Common myeloid progenitor, CD34-positive (primary cell): ENCODE measurements at regions not wholly inside any gene's neighbourhood (a gene's known extent, or its start where the extent isn't known, plus 50 kb on each side); places are given as distances from the start of the nearest gene placed in this dataset.
A peak's percentile ranks its signal among the peaks of the same experiment; 100 is the strongest.
"Not testable (repeated sequence)": the region's sequence is repeated elsewhere in the genome, so short reads cannot be mapped to it uniquely, and the experiment has no call there.

ENCODE experiments used
- CTCF ChIA-PET: fragments of 350-600 bp; sonication (Branson Sonifier 250); formaldehyde crosslinking; loops from one replicate; lab custom pipeline; 2021; ENCODE audit warnings: antibody characterized with exemption; lab: Charles Lee
- POLR2A ChIA-PET: fragments of 350-600 bp; sonication (Branson Sonifier 250); formaldehyde crosslinking; loops from one replicate; lab custom pipeline; 2021; ENCODE audit warnings: antibody characterized with exemption; lab: Charles Lee
- DNase-seq, 3 donors: peaks; one replicate each; pipeline versions ENCODE4 v3.0.0 to v3.0.0-alpha.2; 2013
- H3K27ac ChIP-seq, 2 experiments: 1 replicate in 1 of 2; 2 replicates in 1 of 2; pipeline ENCODE4 v1.7.0; 2013; ENCODE audit warnings: inconsistent platforms in 2 of 2, low read length in 2 of 2, mild to moderate bottlenecking in 2 of 2, low read depth in 1 of 2, moderate library complexity in 1 of 2; ENCODE audit not compliant: severe bottlenecking in 2 of 2, insufficient read depth in 1 of 2, poor library complexity in 1 of 2
- H3K27me3 ChIP-seq, 5 experiments: replicated peaks in 2 of 5; 1 replicate in 3 of 5; 2 replicates in 2 of 5; pipeline versions ENCODE4 v1.6.1 to v1.7.0; 2013; ENCODE audit warnings: low read length in 4 of 5, mild to moderate bottlenecking in 2 of 5, moderate library complexity in 2 of 5, inconsistent platforms in 1 of 5; ENCODE audit not compliant: insufficient read depth in 5 of 5, control insufficient read depth in 4 of 5
- H3K36me3 ChIP-seq, 4 experiments: 1 replicate in 2 of 4; 2 replicates in 2 of 4; pipeline versions ENCODE4 v1.6.1 to v1.7.0; 2013; ENCODE audit warnings: low read length in 3 of 4, control low read depth in 1 of 4, mild to moderate bottlenecking in 1 of 4; ENCODE audit not compliant: control insufficient read depth in 4 of 4, insufficient read depth in 4 of 4
- H3K4me1 ChIP-seq, 4 experiments: 1 replicate in 3 of 4; 2 replicates in 1 of 4; pipeline versions ENCODE4 v1.6.1 to v1.7.1; 2013; ENCODE audit warnings: low read length in 3 of 4, mild to moderate bottlenecking in 3 of 4, control low read depth in 1 of 4, inconsistent platforms in 1 of 4, moderate library complexity in 1 of 4; ENCODE audit not compliant: control insufficient read depth in 4 of 4, insufficient read depth in 4 of 4; ENCODE audit errors: control extremely low read depth in 1 of 4
- H3K4me3 ChIP-seq, 7 experiments: 1 replicate in 4 of 7; 2 replicates in 3 of 7; pipeline versions ENCODE4 v1.5.1 to v1.7.0; 2013; ENCODE audit warnings: mild to moderate bottlenecking in 7 of 7, low read length in 6 of 7, moderate library complexity in 6 of 7, inconsistent platforms in 2 of 7, low read depth in 2 of 7, control low read depth in 1 of 7; ENCODE audit not compliant: insufficient read depth in 4 of 7, control insufficient read depth in 1 of 7; ENCODE audit errors: extremely low read depth in 1 of 7
- H3K9me3 ChIP-seq, 5 experiments: 1 replicate in 4 of 5; 2 replicates in 1 of 5; pipeline versions ENCODE4 v1.6.1 to v1.7.1; 2013; ENCODE audit warnings: low read length in 4 of 5, mild to moderate bottlenecking in 2 of 5, inconsistent platforms in 1 of 5, low read depth in 1 of 5, moderate library complexity in 1 of 5; ENCODE audit not compliant: control insufficient read depth in 4 of 5, insufficient read depth in 2 of 5; ENCODE audit errors: control extremely low read depth in 1 of 5
- WGBS: methylation state at CpG from one replicate; pipeline ENCODE4 v1.1.5; 2013; ENCODE audit not compliant: insufficient coverage; 5-methylcytosine and 5-hydroxymethylcytosine counted together

DNA sequence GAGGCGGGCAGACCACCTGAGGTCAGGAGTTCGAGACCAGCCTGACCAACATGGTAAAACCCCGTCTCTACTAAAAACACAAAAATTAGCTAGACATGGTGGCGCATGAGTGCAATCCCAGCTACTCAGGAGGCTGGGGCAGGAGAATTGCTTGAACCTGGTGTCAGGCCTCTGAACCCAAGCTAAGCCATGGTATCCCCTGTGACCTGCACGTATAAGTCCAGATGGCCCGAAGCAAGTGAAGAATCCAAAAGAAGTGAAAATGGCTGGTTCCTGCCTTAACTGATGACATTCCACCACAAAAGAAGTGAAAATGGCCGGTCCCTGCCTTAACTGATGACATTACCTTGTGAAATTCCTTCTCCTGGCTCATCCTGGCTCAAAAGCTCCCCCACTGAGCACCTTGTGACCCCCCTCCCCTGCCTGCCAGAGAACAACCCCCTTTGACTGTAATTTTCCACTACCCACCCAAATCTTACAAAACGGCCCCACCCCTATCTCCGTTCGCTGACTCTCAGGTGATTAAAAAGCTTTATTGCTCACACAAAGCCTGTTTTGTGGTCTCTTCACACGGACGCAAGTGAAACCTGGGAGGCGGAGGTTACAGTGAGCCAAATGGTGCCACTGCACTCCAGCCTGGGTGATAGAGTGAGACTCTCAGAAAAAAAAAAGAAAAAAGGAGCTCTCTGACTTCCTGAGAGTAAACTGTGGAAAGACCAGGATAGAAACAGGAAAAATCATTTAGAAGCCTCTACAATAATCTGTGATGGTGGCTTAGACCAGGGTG, 84.1 kb downstream of the PHAX start:
- POLR2A ChIA-PET, DNase-seq: not testable (repeated sequence)
- 96% methylated on average over 12 of the region's 13 CpGs for WGBS

DNA sequence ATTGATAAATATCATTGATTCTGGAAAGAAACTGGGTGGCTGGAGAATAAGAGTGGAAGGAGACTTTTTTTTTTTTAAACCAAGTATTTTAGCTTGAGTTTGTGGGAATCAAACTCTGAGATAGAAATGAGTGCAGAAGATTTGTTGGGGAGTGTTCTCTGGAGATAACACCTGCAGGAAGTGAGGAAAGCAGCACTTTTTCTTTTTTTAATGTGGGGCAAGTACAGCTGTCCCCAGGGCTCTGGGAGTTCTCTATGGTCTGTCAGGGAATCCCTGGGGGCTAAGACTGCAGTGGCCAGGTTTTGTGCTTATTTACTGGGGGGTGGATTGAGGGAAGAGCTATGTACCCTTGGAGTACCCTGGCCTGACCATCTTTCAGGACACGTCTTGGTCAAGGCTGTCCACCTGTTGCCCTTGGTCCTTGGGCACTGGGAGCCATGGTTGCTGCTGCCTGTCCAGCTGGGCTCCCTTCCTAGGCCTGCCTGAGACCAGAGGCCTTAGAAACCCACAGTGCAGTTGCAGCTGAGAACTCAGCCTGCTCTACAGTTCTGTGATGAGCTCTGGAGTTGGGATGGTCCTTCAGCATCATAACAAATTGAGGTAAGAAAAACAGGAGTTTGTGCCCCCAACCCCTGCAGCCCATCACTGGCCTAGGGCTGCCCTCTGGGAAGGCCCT, 85.8 kb downstream of the PHAX start:
- ChIA-PET CTCF (interaction anchor here (0.9 to 18.5 kb wide), 5 partner anchors 8 to 91 kb away, joined by 3 to 271 read pairs (median 4); partner anchors contain the start of gene LMNB1), POLR2A (interaction anchor here (0.6 kb wide), 1 partner anchor 90 kb away, joined by 3 read pairs; the partner anchor contains the start of gene LMNB1)
- H3K36me3 ChIP-seq, result no peaks in the 10 kb centered on the region
- DNase-seq, result peak; percentile 22 to 52 (median 33)
- H3K27ac ChIP-seq, result no peak overlapping the region
- H3K27me3 ChIP-seq, result no peaks in the 10 kb centered on the region
- peaks cover 2 to 12% (median 7%) of the 10 kb centered on the region in 4 experiments for H3K4me1 ChIP-seq
- 93% methylated on average over 1 of the region's 1 CpG for WGBS
- no peaks in the 10 kb centered on the region for H3K9me3 ChIP-seq
- no peak overlapping the region for H3K4me3 ChIP-seq

More for the DNA sequence above, 84.1 kb downstream of the PHAX start:
- H3K4me3 ChIP-seq, H3K36me3 ChIP-seq, H3K9me3 ChIP-seq, H3K27ac ChIP-seq, H3K27me3 ChIP-seq: not testable (repeated sequence)
- CTCF ChIA-PET, result interaction anchor here (0.6 to 18.5 kb wide), 4 partner anchors 10 to 117 kb away, joined by 3 to 271 read pairs (median 3); partner anchors contain the start of gene LMNB1
- H3K4me1 ChIP-seq, result peaks cover 2 to 19% (median 8%) of the 10 kb centered on the region in 4 experiments

DNA sequence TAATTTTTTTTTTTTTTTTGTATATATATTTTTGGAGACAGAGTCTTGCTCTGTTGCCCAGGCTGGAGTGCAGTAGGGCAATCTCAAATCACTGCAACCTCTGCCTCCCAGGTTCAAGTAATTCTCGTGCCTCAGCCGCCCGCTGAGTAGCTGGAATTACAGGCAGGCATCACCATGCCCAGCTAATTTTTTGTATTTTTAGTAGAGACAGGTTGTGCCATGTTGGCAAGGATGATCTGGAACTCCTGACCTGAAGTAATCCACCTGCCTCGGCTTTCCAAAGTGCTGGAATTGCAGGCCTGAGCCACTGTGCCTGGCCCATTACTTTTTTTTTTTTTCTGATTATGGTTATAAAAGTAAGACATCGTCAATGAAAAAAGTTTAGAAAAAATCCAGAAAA, 84.0 kb upstream of the LMNB1 start:
- no CpG with 5 or more reads among the region's 5 CpGs for WGBS
- POLR2A ChIA-PET, result no interaction called here
- Histone ChIP-seq H3K9me3 (no peaks in the 10 kb centered on the region), H3K4me3 (no peak overlapping the region), H3K4me1 (peaks cover 0 to 3% (median under 1%) of the 10 kb centered on the region in 4 experiments), H3K36me3 (no peaks in the 10 kb centered on the region), H3K27me3 (no peaks in the 10 kb centered on the region), H3K27ac (no peak overlapping the region)
- DNase-seq, result no peak
- CTCF ChIA-PET, result interaction anchor here (0.6 to 1.0 kb wide), 3 partner anchors 28 to 351 kb away, joined by 3 read pairs; no protein-coding TSS in a partner anchor

DNA sequence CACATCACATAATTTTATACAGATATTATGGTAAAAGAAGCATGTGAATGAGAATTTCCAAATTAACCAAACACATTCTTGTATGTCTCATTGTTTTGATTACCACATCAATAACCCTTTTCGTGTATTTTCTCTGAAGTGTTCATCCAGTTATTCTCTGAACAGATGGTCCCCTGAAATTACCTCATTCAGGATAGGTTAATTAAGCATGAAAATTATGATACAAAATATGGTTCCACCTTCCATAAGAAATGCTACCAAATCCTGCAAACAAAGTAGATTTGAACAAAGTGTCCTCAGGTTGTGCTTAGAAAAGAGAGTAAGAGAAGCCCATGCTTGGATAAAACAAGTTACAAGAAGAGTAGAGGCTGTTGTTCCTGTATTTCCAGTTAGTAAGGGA, 83.1 kb upstream of the LMNB1 start:
- no peaks in the 10 kb centered on the region for H3K9me3 ChIP-seq
- DNase-seq, result no peak
- no CpG with 5 or more reads among the region's 1 CpG for WGBS
- POLR2A ChIA-PET, result no interaction called here
- no peak overlapping the region for H3K27ac ChIP-seq
- H3K4me3 ChIP-seq, result no peak overlapping the region
- H3K36me3 ChIP-seq, result no peaks in the 10 kb centered on the region
- no peaks in the 10 kb centered on the region for H3K27me3 ChIP-seq
- CTCF ChIA-PET, result no interaction called here
- peaks cover 0 to 3% (median under 1%) of the 10 kb centered on the region in 4 experiments for H3K4me1 ChIP-seq

GRCh38 chr5:126694403-126694802, 82.5 kb upstream of the LMNB1 start:
- Histone ChIP-seq H3K4me1 (peaks cover 0 to 3% (median under 1%) of the 10 kb centered on the region in 4 experiments), H3K27me3 (no peaks in the 10 kb centered on the region), H3K27ac (no peak overlapping the region), H3K9me3 (no peaks in the 10 kb centered on the region), H3K36me3 (no peaks in the 10 kb centered on the region), H3K4me3 (no peak overlapping the region)
- no CpG with 5 or more reads among the region's 2 CpGs for WGBS
- ChIA-PET CTCF (no interaction called here), POLR2A (no interaction called here)
- no peak for DNase-seq

- Histone ChIP-seq H3K4me1 (peaks cover 0 to 3% (median under 1%) of the 10 kb centered on the region in 4 experiments), H3K36me3 (no peaks in the 10 kb centered on the region), H3K4me3 (no peak overlapping the region), H3K27ac (no peak overlapping the region), H3K27me3 (no peaks in the 10 kb centered on the region), H3K9me3 (no peaks in the 10 kb centered on the region)
- CTCF ChIA-PET, result interaction anchor here (1.5 kb wide), 1 partner anchor 17 kb away, joined by 3 read pairs; no protein-coding TSS in a partner anchor
- POLR2A ChIA-PET, result no interaction called here
- DNase-seq, result no peak
- 90% methylated on average over 1 of the region's 1 CpG for WGBS
Measured at GRCh38 chr5:126695091-126695490, 81.8 kb upstream of the LMNB1 start.

DNA sequence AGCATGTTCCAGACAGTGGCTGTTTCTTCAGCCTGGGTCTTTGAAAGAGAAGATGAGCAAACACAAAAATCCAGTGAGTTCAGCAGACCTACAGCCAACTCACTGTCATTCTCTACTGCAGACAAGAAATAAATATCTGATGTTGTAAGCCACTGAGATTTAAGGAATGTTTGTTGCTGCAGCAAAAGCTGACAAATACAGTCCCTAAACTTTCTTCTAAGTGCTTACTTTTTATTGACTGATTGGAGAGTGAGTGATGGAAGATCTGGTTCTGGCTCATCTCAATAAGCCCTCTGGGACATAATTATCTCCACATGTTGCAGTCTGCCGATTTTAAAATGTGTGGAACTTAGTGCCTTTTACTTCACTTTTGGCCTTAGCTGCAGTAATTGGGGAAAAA, 69.9 kb upstream of the LMNB1 start:
- ChIA-PET POLR2A (no interaction called here), CTCF (no interaction called here)
- no peak overlapping the region for H3K4me3 ChIP-seq
- no peaks in the 10 kb centered on the region for H3K27me3 ChIP-seq
- DNase-seq, result no peak
- H3K4me1 ChIP-seq, result no peaks in the 10 kb centered on the region
- no CpG with 5 or more reads among the region's 1 CpG for WGBS
- H3K9me3 ChIP-seq, result peaks cover 0 to 2% (median 0%) of the 10 kb centered on the region in 5 experiments
- no peaks in the 10 kb centered on the region for H3K36me3 ChIP-seq
- H3K27ac ChIP-seq, result no peak overlapping the region
